ENCODE measurements at regions not wholly inside any gene's neighbourhood (a gene's known extent, or its start where the extent isn't known, plus 50 kb on each side); places are given as distances from the start of the nearest gene placed in this dataset.

- no peak for TF ChIP-seq GATA2 (IDR thresholded peaks at IDR 0.05; ENCODE audit: low read depth, low read length)
- TF ChIP-seq GATA3 (IDR thresholded peaks at IDR 0.05; ENCODE audit: low read depth, low read length), result no peak
These were observed 114.9 kb downstream of the DSC3 start for GRCh38 chr18:30927517-30928075.

Data from SH-SY5Y (cell line).